OCI-LY7 (cell line): ENCODE measurements at regions not wholly inside any gene's neighbourhood (a gene's known extent, or its start where the extent isn't known, plus 50 kb on each side); places are given as distances from the start of the nearest gene placed in this dataset.

ENCODE experiments used
- BruUV-seq: library from RNA; stranded (reverse); fragments of 400-500 nt; replicated peaks from 2 replicates; lab custom pipeline; 2021; lab: Mats Ljungman, UMichigan
- CTCF ChIA-PET: fragments of 300-600 bp; sonication (Branson Sonifier 250); formaldehyde crosslinking; loops from one replicate; lab custom pipeline; 2022; ENCODE audit warnings: antibody characterized with exemption; ENCODE audit not compliant: unreplicated experiment; lab: Charles Lee
- POLR2A ChIA-PET: fragments of 300-600 bp; sonication (Branson Sonifier 250); formaldehyde crosslinking; loops from one replicate; lab custom pipeline; 2022; ENCODE audit warnings: antibody characterized with exemption; lab: Charles Lee
- DNase-seq: peaks from one replicate; pipeline ENCODE4 v3.0.0-alpha.2; 2015; ENCODE audit warnings: low spot score
- H2AFZ ChIP-seq: fragments of 200-600 bp; sonication (generic), shearing (Covaris generic); 2 replicates; pipeline ENCODE4 v1.6.1; 2014; ENCODE audit warnings: mild to moderate bottlenecking, antibody characterized with exemption, low read length, moderate library complexity
- H3K27ac ChIP-seq: fragments of 200-600 bp; sonication (generic); 2 replicates; pipeline ENCODE4 v1.5.1; 2014; ENCODE audit warnings: mixed run types, low read depth, mild to moderate bottlenecking, moderate library complexity, low read length, inconsistent platforms; ENCODE audit not compliant: poor library complexity, severe bottlenecking
- H3K36me3 ChIP-seq: fragments of 200-600 bp; sonication (generic); 2 replicates; pipeline ENCODE4 v1.6.1; 2014; ENCODE audit warnings: mild to moderate bottlenecking, antibody characterized with exemption, low read length, moderate library complexity, mixed read lengths; ENCODE audit not compliant: insufficient read depth
- H3K4me1 ChIP-seq: fragments of 200-600 bp; sonication (generic); 2 replicates; pipeline ENCODE4 v1.5.1; 2014; ENCODE audit warnings: mild to moderate bottlenecking, low read length; ENCODE audit not compliant: insufficient read depth, poor library complexity, severe bottlenecking
- H3K4me2 ChIP-seq: fragments of 200-600 bp; sonication (generic); 2 replicates; pipeline ENCODE4 v1.6.1; 2014; ENCODE audit warnings: mild to moderate bottlenecking, low read length
- H3K4me3 ChIP-seq: fragments of 200-600 bp; sonication (generic); 2 replicates; pipeline ENCODE4 v1.5.1; 2014; ENCODE audit warnings: mild to moderate bottlenecking, low read depth, low read length; ENCODE audit not compliant: poor library complexity, severe bottlenecking
- H3K79me2 ChIP-seq: fragments of 200-600 bp; sonication (generic); 2 replicates; pipeline ENCODE4 v1.6.1; 2016; ENCODE audit warnings: low read depth, mild to moderate bottlenecking, low read length, moderate library complexity, mixed read lengths; ENCODE audit not compliant: insufficient read depth
- H3K9me2 ChIP-seq: fragments of 200-600 bp; sonication (generic); 2 replicates; pipeline ENCODE4 v1.6.1; 2016; ENCODE audit warnings: mild to moderate bottlenecking, low read length, mixed read lengths; ENCODE audit not compliant: insufficient read depth
- H3K9me3 ChIP-seq: fragments of 200-600 bp; sonication (generic); 2 replicates; pipeline ENCODE4 v1.6.1; 2014; ENCODE audit warnings: mild to moderate bottlenecking, mixed run types, low read length, mixed read lengths
- H4K20me1 ChIP-seq: fragments of 200-600 bp; sonication (generic); 2 replicates; pipeline ENCODE4 v1.6.1; 2014; ENCODE audit warnings: mild to moderate bottlenecking, antibody characterized with exemption, low read length, moderate library complexity, mixed read lengths; ENCODE audit not compliant: insufficient read depth
- CTCF ChIP-seq: fragments of 200-600 bp; sonication (generic); conservative IDR thresholded peaks from 2 replicates; pipeline ENCODE4 v1.5.1; 2014; ENCODE audit warnings: mild to moderate bottlenecking, antibody characterized with exemption, low read length, moderate library complexity, mixed read lengths
- EZH2phosphoT487 ChIP-seq: fragments of 200-600 bp; sonication (generic); IDR thresholded peaks from 2 replicates; pipeline ENCODE4 v1.6.1; 2018; ENCODE audit warnings: low read depth, borderline replicate concordance, mild to moderate bottlenecking, mixed run types, antibody characterized with exemption, low read length, moderate library complexity, mixed read lengths
- intact Hi-C: fragments of 100-400 bp; cut with micrococcal nuclease; formaldehyde crosslinking; loops from one replicate; pipeline ENCODE4 v1.10.0; 2022; ENCODE audit not compliant: unreplicated experiment

GRCh38 chr20:23157734-23158133, 71.6 kb upstream of the CD93 start:
- H3K4me1 ChIP-seq, result no peaks in the 10 kb centered on the region
- ChIA-PET POLR2A (no interaction called here), CTCF (no interaction called here)
- no peaks in the 10 kb centered on the region for H3K9me2 ChIP-seq
- no peak for DNase-seq
- no peaks in the 10 kb centered on the region for H3K36me3 ChIP-seq
- H3K79me2 ChIP-seq, result no peaks in the 10 kb centered on the region
- H4K20me1 ChIP-seq, result no peaks in the 10 kb centered on the region
- TF ChIP-seq EZH2phosphoT487 (no peak), CTCF (no peak)
- H2AFZ ChIP-seq, result no peak overlapping the region
- no peak overlapping the region for H3K27ac ChIP-seq
- no TSS peak for BruUV-seq
- intact Hi-C loops, result no loop called here
- no peak overlapping the region for H3K4me3 ChIP-seq
- no peaks in the 10 kb centered on the region for H3K9me3 ChIP-seq
- H3K4me2 ChIP-seq, result no peak overlapping the region

- H2AFZ ChIP-seq, result no peak overlapping the region
- TF ChIP-seq CTCF (no peak), EZH2phosphoT487 (no peak)
- H3K4me3 ChIP-seq, result no peak overlapping the region
- ChIA-PET CTCF (no interaction called here), POLR2A (no interaction called here)
- no TSS peak for BruUV-seq
- intact Hi-C loops, result no loop called here
- no peaks in the 10 kb centered on the region for H3K9me3 ChIP-seq
- H3K36me3 ChIP-seq, result no peaks in the 10 kb centered on the region
- H3K4me1 ChIP-seq, result no peaks in the 10 kb centered on the region
- no peaks in the 10 kb centered on the region for H3K9me2 ChIP-seq
- no peak for DNase-seq
- no peaks in the 10 kb centered on the region for H3K79me2 ChIP-seq
- H4K20me1 ChIP-seq, result no peaks in the 10 kb centered on the region
- no peak overlapping the region for H3K4me2 ChIP-seq
- H3K27ac ChIP-seq, result no peak overlapping the region
Measured at GRCh38 chr20:23156842-23157423, 70.8 kb upstream of the CD93 start.

- no peaks in the 10 kb centered on the region for H3K36me3 ChIP-seq
- ChIA-PET POLR2A (no interaction called here), CTCF (no interaction called here)
- no peak overlapping the region for H3K4me3 ChIP-seq
- intact Hi-C loops, result no loop called here
- H4K20me1 ChIP-seq, result no peaks in the 10 kb centered on the region
- H3K9me3 ChIP-seq, result no peaks in the 10 kb centered on the region
- no peaks in the 10 kb centered on the region for H3K4me1 ChIP-seq
- no peak overlapping the region for H3K4me2 ChIP-seq
- no TSS peak for BruUV-seq
- H3K79me2 ChIP-seq, result no peaks in the 10 kb centered on the region
- no peak overlapping the region for H3K27ac ChIP-seq
- TF ChIP-seq CTCF (no peak), EZH2phosphoT487 (no peak)
- no peak overlapping the region for H2AFZ ChIP-seq
- no peak for DNase-seq
- H3K9me2 ChIP-seq, result no peaks in the 10 kb centered on the region
Measured at GRCh38 chr20:23156170-23156841, 70.2 kb upstream of the CD93 start.
